WTC11 (cell line): ENCODE measurements at regions not wholly inside any gene's neighbourhood (a gene's known extent, or its start where the extent isn't known, plus 50 kb on each side); places are given as distances from the start of the nearest gene placed in this dataset.

Experiments used
- ATF1 ChIP-seq: sonication (generic); formaldehyde crosslinking; IDR thresholded peaks from 2 replicates; pipeline ENCODE4 v1.8.1; 2023; ENCODE audit warnings: mild to moderate bottlenecking, moderate library complexity, missing genetic modification reagents
- FOXK1 ChIP-seq: sonication (generic); formaldehyde crosslinking; IDR thresholded peaks from 2 replicates; pipeline ENCODE4 v1.8.0; 2022; ENCODE audit warnings: mild to moderate bottlenecking, moderate library complexity, missing genetic modification reagents
- GRHL2 ChIP-seq: fragments of 250-450 bp; sonication (Bioruptor Pico); IDR thresholded peaks from 2 replicates; pipeline ENCODE4 v1.8.0; 2022; ENCODE audit warnings: mild to moderate bottlenecking, moderate library complexity; ENCODE audit not compliant: insufficient replicate concordance, severe bottlenecking
- JAZF1 ChIP-seq: fragments of 250-450 bp; sonication (Bioruptor Pico); IDR thresholded peaks from 2 replicates; pipeline ENCODE4 v1.9.0; 2021; ENCODE audit warnings: moderate library complexity, mild to moderate bottlenecking, inconsistent platforms
- JUN ChIP-seq: sonication (generic); formaldehyde crosslinking; IDR thresholded peaks from 2 replicates; pipeline ENCODE4 v1.8.0; 2023; ENCODE audit warnings: mild to moderate bottlenecking, missing genetic modification reagents
- NR1H2 ChIP-seq: sonication (generic); formaldehyde crosslinking; IDR thresholded peaks from 2 replicates; pipeline ENCODE4 v1.9.0; 2021; ENCODE audit warnings: mild to moderate bottlenecking, moderate library complexity, missing genetic modification reagents
- RORB ChIP-seq: fragments of 250-450 bp; sonication (Bioruptor Pico); IDR thresholded peaks from 2 replicates; pipeline ENCODE4 v1.9.0; 2021; ENCODE audit warnings: mild to moderate bottlenecking
- SMAD3 ChIP-seq: sonication (generic); formaldehyde crosslinking; IDR thresholded peaks from 2 replicates; pipeline ENCODE4 v1.8.0; 2022; ENCODE audit warnings: missing genetic modification reagents, mild to moderate bottlenecking, borderline replicate concordance
- SP1 ChIP-seq: sonication (generic); formaldehyde crosslinking; conservative IDR thresholded peaks from 2 replicates; pipeline ENCODE4 v1.8.1; 2022; ENCODE audit warnings: missing genetic modification reagents
- ZBTB21 ChIP-seq: sonication (generic); formaldehyde crosslinking; IDR thresholded peaks from 2 replicates; pipeline ENCODE4 v1.8.1; 2023; ENCODE audit warnings: mild to moderate bottlenecking, missing genetic modification reagents, borderline replicate concordance
- TF ChIP-seq, protein P1 (sequence below): sonication (generic); formaldehyde crosslinking; IDR thresholded peaks from 2 replicates; pipeline ENCODE4 v1.8.1; 2023; ENCODE audit warnings: mild to moderate bottlenecking, missing genetic modification reagents, borderline replicate concordance
- TF ChIP-seq, protein P2 (sequence below): fragments of 250-450 bp; sonication (Bioruptor Pico); IDR thresholded peaks from 2 replicates; pipeline ENCODE4 v1.9.0; 2021; ENCODE audit warnings: mild to moderate bottlenecking
- TF ChIP-seq, protein P3 (sequence below): sonication (generic); formaldehyde crosslinking; IDR thresholded peaks from 2 replicates; pipeline ENCODE4 v1.8.0; 2023; ENCODE audit warnings: missing genetic modification reagents, mild to moderate bottlenecking, borderline replicate concordance
- TF ChIP-seq, protein P4 (sequence below): sonication (generic); formaldehyde crosslinking; IDR thresholded peaks from 2 replicates; pipeline ENCODE4 v1.8.1; 2023; ENCODE audit warnings: mild to moderate bottlenecking, missing genetic modification reagents, moderate library complexity
- TF ChIP-seq, protein P5 (sequence below): sonication (generic); formaldehyde crosslinking; IDR thresholded peaks from 2 replicates; pipeline ENCODE4 v1.8.1; 2022; ENCODE audit warnings: mild to moderate bottlenecking, missing genetic modification reagents, moderate library complexity, borderline replicate concordance
- TF ChIP-seq, protein P6 (sequence below): sonication (generic); formaldehyde crosslinking; IDR thresholded peaks from 2 replicates; pipeline ENCODE4 v1.8.0; 2023; ENCODE audit warnings: missing genetic modification reagents
- TF ChIP-seq, protein P7 (sequence below): sonication (generic); formaldehyde crosslinking; IDR thresholded peaks from 2 replicates; pipeline ENCODE4 v1.8.1; 2023; ENCODE audit warnings: mild to moderate bottlenecking, missing genetic modification reagents

DNA sequence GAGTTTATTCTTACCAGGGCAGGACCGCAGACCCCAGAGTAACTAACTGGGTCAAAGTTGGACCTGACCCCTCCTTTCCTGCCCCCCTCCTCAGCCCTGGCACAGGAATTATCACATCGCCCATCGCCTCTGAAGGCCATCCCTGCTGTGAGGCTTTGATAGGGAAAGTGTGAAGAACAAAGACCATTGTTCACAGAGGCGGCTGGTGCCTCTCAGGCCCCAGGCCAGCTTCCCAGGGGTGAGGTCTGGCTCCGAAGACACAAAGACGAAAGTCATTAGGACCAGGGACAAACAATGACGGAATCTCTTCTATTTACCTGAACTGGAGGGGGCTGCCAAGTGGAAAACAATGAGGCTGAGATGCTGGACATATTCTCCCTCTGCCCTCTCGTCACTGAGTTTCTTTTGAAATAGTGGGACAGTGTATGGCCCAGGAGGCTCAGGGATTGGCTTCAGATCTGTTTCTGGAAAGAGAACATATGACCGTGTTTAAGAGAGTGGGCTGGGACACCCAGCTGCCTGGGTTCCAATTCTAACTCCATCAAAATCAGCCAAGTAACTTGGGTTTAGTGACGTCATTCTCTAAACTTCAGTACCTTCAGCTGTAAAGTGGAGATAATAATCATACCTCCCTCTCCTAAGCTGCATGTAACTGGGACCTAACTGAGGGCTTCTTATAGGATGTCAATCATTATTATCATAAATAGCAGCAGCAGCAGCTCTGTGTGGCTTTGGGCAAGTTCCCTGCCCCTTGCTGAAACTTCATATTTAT is 769.4 kb downstream of the MED13L start (continued):
- TF ChIP-seq, protein P1, sequence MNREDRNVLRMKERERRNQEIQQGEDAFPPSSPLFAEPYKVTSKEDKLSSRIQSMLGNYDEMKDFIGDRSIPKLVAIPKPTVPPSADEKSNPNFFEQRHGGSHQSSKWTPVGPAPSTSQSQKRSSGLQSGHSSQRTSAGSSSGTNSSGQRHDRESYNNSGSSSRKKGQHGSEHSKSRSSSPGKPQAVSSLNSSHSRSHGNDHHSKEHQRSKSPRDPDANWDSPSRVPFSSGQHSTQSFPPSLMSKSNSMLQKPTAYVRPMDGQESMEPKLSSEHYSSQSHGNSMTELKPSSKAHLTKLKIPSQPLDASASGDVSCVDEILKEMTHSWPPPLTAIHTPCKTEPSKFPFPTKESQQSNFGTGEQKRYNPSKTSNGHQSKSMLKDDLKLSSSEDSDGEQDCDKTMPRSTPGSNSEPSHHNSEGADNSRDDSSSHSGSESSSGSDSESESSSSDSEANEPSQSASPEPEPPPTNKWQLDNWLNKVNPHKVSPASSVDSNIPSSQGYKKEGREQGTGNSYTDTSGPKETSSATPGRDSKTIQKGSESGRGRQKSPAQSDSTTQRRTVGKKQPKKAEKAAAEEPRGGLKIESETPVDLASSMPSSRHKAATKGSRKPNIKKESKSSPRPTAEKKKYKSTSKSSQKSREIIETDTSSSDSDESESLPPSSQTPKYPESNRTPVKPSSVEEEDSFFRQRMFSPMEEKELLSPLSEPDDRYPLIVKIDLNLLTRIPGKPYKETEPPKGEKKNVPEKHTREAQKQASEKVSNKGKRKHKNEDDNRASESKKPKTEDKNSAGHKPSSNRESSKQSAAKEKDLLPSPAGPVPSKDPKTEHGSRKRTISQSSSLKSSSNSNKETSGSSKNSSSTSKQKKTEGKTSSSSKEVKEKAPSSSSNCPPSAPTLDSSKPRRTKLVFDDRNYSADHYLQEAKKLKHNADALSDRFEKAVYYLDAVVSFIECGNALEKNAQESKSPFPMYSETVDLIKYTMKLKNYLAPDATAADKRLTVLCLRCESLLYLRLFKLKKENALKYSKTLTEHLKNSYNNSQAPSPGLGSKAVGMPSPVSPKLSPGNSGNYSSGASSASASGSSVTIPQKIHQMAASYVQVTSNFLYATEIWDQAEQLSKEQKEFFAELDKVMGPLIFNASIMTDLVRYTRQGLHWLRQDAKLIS (CRISPR knock-in tag), result no peak
- TF ChIP-seq GRHL2 (CRISPR knock-in tag) (no peak), ZBTB21 (peak; percentile 51; the same call in 1 of the 2 replicates), JUN (no peak), ATF1 (CRISPR knock-in tag) (no peak), JAZF1 (CRISPR knock-in tag) (no peak), RORB (CRISPR knock-in tag) (no peak), FOXK1 (CRISPR knock-in tag) (peak; percentile 91), NR1H2 (CRISPR knock-in tag) (no peak), SMAD3 (CRISPR knock-in tag) (0 out of 2 replicates have a peak, but pooled peaks have one; percentile 53), SP1 (CRISPR knock-in tag) (peak; percentile 74)
- TF ChIP-seq, protein P2, sequence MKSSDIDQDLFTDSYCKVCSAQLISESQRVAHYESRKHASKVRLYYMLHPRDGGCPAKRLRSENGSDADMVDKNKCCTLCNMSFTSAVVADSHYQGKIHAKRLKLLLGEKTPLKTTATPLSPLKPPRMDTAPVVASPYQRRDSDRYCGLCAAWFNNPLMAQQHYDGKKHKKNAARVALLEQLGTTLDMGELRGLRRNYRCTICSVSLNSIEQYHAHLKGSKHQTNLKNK, result no peak
- TF ChIP-seq, protein P3, sequence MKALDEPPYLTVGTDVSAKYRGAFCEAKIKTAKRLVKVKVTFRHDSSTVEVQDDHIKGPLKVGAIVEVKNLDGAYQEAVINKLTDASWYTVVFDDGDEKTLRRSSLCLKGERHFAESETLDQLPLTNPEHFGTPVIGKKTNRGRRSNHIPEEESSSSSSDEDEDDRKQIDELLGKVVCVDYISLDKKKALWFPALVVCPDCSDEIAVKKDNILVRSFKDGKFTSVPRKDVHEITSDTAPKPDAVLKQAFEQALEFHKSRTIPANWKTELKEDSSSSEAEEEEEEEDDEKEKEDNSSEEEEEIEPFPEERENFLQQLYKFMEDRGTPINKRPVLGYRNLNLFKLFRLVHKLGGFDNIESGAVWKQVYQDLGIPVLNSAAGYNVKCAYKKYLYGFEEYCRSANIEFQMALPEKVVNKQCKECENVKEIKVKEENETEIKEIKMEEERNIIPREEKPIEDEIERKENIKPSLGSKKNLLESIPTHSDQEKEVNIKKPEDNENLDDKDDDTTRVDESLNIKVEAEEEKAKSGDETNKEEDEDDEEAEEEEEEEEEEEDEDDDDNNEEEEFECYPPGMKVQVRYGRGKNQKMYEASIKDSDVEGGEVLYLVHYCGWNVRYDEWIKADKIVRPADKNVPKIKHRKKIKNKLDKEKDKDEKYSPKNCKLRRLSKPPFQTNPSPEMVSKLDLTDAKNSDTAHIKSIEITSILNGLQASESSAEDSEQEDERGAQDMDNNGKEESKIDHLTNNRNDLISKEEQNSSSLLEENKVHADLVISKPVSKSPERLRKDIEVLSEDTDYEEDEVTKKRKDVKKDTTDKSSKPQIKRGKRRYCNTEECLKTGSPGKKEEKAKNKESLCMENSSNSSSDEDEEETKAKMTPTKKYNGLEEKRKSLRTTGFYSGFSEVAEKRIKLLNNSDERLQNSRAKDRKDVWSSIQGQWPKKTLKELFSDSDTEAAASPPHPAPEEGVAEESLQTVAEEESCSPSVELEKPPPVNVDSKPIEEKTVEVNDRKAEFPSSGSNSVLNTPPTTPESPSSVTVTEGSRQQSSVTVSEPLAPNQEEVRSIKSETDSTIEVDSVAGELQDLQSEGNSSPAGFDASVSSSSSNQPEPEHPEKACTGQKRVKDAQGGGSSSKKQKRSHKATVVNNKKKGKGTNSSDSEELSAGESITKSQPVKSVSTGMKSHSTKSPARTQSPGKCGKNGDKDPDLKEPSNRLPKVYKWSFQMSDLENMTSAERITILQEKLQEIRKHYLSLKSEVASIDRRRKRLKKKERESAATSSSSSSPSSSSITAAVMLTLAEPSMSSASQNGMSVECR, result no peak
- TF ChIP-seq, protein P4, sequence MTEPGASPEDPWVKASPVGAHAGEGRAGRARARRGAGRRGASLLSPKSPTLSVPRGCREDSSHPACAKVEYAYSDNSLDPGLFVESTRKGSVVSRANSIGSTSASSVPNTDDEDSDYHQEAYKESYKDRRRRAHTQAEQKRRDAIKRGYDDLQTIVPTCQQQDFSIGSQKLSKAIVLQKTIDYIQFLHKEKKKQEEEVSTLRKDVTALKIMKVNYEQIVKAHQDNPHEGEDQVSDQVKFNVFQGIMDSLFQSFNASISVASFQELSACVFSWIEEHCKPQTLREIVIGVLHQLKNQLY (CRISPR knock-in tag), result no peak
- TF ChIP-seq, protein P5, sequence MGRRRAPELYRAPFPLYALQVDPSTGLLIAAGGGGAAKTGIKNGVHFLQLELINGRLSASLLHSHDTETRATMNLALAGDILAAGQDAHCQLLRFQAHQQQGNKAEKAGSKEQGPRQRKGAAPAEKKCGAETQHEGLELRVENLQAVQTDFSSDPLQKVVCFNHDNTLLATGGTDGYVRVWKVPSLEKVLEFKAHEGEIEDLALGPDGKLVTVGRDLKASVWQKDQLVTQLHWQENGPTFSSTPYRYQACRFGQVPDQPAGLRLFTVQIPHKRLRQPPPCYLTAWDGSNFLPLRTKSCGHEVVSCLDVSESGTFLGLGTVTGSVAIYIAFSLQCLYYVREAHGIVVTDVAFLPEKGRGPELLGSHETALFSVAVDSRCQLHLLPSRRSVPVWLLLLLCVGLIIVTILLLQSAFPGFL (CRISPR knock-in tag), result no peak
- TF ChIP-seq, protein P6, sequence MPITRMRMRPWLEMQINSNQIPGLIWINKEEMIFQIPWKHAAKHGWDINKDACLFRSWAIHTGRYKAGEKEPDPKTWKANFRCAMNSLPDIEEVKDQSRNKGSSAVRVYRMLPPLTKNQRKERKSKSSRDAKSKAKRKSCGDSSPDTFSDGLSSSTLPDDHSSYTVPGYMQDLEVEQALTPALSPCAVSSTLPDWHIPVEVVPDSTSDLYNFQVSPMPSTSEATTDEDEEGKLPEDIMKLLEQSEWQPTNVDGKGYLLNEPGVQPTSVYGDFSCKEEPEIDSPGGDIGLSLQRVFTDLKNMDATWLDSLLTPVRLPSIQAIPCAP (CRISPR knock-in tag), result no peak
- TF ChIP-seq, protein P7, sequence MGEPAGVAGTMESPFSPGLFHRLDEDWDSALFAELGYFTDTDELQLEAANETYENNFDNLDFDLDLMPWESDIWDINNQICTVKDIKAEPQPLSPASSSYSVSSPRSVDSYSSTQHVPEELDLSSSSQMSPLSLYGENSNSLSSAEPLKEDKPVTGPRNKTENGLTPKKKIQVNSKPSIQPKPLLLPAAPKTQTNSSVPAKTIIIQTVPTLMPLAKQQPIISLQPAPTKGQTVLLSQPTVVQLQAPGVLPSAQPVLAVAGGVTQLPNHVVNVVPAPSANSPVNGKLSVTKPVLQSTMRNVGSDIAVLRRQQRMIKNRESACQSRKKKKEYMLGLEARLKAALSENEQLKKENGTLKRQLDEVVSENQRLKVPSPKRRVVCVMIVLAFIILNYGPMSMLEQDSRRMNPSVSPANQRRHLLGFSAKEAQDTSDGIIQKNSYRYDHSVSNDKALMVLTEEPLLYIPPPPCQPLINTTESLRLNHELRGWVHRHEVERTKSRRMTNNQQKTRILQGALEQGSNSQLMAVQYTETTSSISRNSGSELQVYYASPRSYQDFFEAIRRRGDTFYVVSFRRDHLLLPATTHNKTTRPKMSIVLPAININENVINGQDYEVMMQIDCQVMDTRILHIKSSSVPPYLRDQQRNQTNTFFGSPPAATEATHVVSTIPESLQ (CRISPR knock-in tag), result no peak
